ENCODE measurements at regions not wholly inside any gene's neighbourhood (a gene's known extent, or its start where the extent isn't known, plus 50 kb on each side); places are given as distances from the start of the nearest gene placed in this dataset.

DNA sequence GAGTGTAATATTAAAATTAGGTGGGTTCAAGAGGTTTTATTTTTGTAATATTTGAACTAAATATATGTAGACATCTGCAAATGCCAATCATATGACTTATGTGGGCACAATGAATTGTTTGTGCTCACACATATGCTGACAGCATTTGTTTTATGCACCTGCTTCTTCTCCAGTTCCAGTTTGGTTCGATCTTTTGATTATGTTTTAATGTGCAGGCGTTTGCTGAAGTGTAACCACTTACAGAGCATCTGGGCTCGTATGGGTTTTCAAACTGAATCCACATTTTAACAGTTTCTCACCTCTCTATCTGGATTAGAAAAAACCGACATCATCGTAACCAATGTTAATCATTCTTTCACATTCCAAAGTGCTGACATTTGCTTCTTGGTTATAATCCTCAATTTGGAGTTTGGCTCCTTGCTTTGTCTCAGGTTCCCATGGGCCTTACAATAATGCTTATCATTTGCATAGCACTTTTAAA, 129.1 kb upstream of the SPACA1 start:
- peaks cover 5 to 7% of the 10 kb centered on the region in 2 experiments; a peak in 4 of 5 replicates for H3K9me3 Mint-ChIP-seq
- no peak overlapping the region for H3K56ac ChIP-seq (ENCODE audit: insufficient read length, low read depth, low read length)
- TF ChIP-seq, protein P1, sequence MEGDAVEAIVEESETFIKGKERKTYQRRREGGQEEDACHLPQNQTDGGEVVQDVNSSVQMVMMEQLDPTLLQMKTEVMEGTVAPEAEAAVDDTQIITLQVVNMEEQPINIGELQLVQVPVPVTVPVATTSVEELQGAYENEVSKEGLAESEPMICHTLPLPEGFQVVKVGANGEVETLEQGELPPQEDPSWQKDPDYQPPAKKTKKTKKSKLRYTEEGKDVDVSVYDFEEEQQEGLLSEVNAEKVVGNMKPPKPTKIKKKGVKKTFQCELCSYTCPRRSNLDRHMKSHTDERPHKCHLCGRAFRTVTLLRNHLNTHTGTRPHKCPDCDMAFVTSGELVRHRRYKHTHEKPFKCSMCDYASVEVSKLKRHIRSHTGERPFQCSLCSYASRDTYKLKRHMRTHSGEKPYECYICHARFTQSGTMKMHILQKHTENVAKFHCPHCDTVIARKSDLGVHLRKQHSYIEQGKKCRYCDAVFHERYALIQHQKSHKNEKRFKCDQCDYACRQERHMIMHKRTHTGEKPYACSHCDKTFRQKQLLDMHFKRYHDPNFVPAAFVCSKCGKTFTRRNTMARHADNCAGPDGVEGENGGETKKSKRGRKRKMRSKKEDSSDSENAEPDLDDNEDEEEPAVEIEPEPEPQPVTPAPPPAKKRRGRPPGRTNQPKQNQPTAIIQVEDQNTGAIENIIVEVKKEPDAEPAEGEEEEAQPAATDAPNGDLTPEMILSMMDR (conservative IDR thresholded peaks at IDR 0.05) = no peak
- no peak overlapping the region for H4K5ac ChIP-seq (ENCODE audit: insufficient read length, low read depth, low read length)
- H3K27ac ChIP-seq (ENCODE audit: insufficient read length, low read depth, low read length) = no peak overlapping the region
- H3K9me3 ChIP-seq (ENCODE audit: control insufficient read depth, low read depth, low read length) = no peaks in the 10 kb centered on the region
- no peak overlapping the region for H3K4me3 Mint-ChIP-seq
- H4K91ac ChIP-seq (ENCODE audit: insufficient read length, low read depth, low read length) = no peak overlapping the region
- no peaks in the 10 kb centered on the region for H3K79me1 ChIP-seq (ENCODE audit: insufficient read depth, low read depth, low read length, poor library complexity, severe bottlenecking)
- no peak overlapping the region for H2BK15ac ChIP-seq (ENCODE audit: low read depth, low read length)
- no peak overlapping the region for H3K4ac ChIP-seq (ENCODE audit: low read depth, low read length)
- H3K79me2 ChIP-seq (ENCODE audit: insufficient read depth, low read length) = no peaks in the 10 kb centered on the region
- no peak for DNase-seq
- H3K27me3 ChIP-seq (ENCODE audit: insufficient read depth, low read length) = no peaks in the 10 kb centered on the region
- H3K4me1 ChIP-seq (ENCODE audit: insufficient read depth, low read length) = no peaks in the 10 kb centered on the region; the same call in 1 of the 2 replicates
- H2BK5ac ChIP-seq (ENCODE audit: insufficient read length, low read length) = no peak overlapping the region
- H4K8ac ChIP-seq (replicated peaks; ENCODE audit: insufficient read length, low read depth, low read length) = no peak overlapping the region
- no peak overlapping the region for H2BK120ac ChIP-seq (ENCODE audit: low read depth, low read length, poor library complexity, severe bottlenecking)
- H2BK20ac ChIP-seq (ENCODE audit: low read depth, low read length, poor library complexity, severe bottlenecking) = no peak overlapping the region
- no peaks in the 10 kb centered on the region for H3K23me2 ChIP-seq (ENCODE audit: insufficient read length, low read depth, low read length, poor library complexity, severe bottlenecking)
- no peak overlapping the region for H3K27ac Mint-ChIP-seq
- H2AFZ ChIP-seq (ENCODE audit: low read length) = no peak overlapping the region
- no peak overlapping the region for H3K14ac ChIP-seq (ENCODE audit: insufficient read depth, low read length)
- no peak overlapping the region for H3K23ac ChIP-seq (ENCODE audit: insufficient read length, low read depth, low read length)
- H3K36me3 Mint-ChIP-seq (ENCODE audit: insufficient read depth in 1 of 3, low read depth in 3 of 3) = peaks cover 2 to 11% (median 8%) of the 10 kb centered on the region in 3 experiments; a peak in 3 of 7 replicates
- H3K4me2 ChIP-seq (ENCODE audit: insufficient read depth, insufficient read length, low read length) = no peak overlapping the region
- no peak overlapping the region for H3K18ac ChIP-seq (ENCODE audit: insufficient read length, low read depth, low read length)
- no CpG with 5 or more reads among the region's 5 CpGs for WGBS (ENCODE audit: extremely low coverage, insufficient read length, low lambda C conversion rate)
- no peak overlapping the region for H3T11ph ChIP-seq (ENCODE audit: low read length)
- no peaks in the 10 kb centered on the region for H4K20me1 ChIP-seq (ENCODE audit: control insufficient read depth, insufficient read depth, insufficient read length)
- no peaks in the 10 kb centered on the region for H3K27me3 Mint-ChIP-seq (ENCODE audit: low read depth)
- H3K4me1 Mint-ChIP-seq = peaks cover 18 to 27% of the 10 kb centered on the region in 2 experiments
- no peak overlapping the region for H3K9ac ChIP-seq (ENCODE audit: extremely low read depth, insufficient read length, low read length)
- H2AK5ac ChIP-seq (ENCODE audit: insufficient read length, low read length) = no peak overlapping the region
- no peak overlapping the region for H2BK12ac ChIP-seq (ENCODE audit: insufficient read length, low read depth, low read length)
